Small intestine (tissue), 7 donors: ENCODE measurements at regions not wholly inside any gene's neighbourhood (a gene's known extent, or its start where the extent isn't known, plus 50 kb on each side); places are given as distances from the start of the nearest gene placed in this dataset.
"Not testable (repeated sequence)": the region's sequence is repeated elsewhere in the genome, so short reads cannot be mapped to it uniquely, and the experiment has no call there.

Source experiments
- DNase-seq, 2 donors: peaks; one replicate each; pipeline versions ENCODE4 v3.0.0 to v3.0.0-alpha.2; 2013
- FAIRE-seq: peaks from 2 replicates; lab custom pipeline; 2012; peaks lifted over from hg19 to GRCh38; lab: Jason Lieb, UNC
- H3K27ac ChIP-seq, 3 donors: one replicate each; pipeline ENCODE4 v1.5.1; 2013; ENCODE audit warnings: low read length in 2 of 3, mild to moderate bottlenecking in 2 of 3, control low read depth in 1 of 3, inconsistent platforms in 1 of 3, low read depth in 1 of 3, moderate library complexity in 1 of 3
- H3K27me3 ChIP-seq, 3 donors: one replicate each; pipeline ENCODE4 v1.6.1; 2013; ENCODE audit warnings: low read length in 3 of 3, inconsistent platforms in 1 of 3; ENCODE audit not compliant: control insufficient read depth in 3 of 3, insufficient read depth in 3 of 3
- H3K36me3 ChIP-seq, 3 donors: one replicate each; pipeline ENCODE4 v1.6.1; 2013; ENCODE audit warnings: low read length in 3 of 3, inconsistent platforms in 1 of 3, low read depth in 1 of 3, mild to moderate bottlenecking in 1 of 3, moderate library complexity in 1 of 3; ENCODE audit not compliant: control insufficient read depth in 3 of 3, insufficient read depth in 2 of 3
- H3K4me1 ChIP-seq, 3 donors: one replicate each; pipeline ENCODE4 v1.6.1; 2013; ENCODE audit warnings: low read length in 2 of 3, inconsistent platforms in 1 of 3, low read depth in 1 of 3, mild to moderate bottlenecking in 1 of 3, moderate library complexity in 1 of 3; ENCODE audit not compliant: control insufficient read depth in 3 of 3, insufficient read depth in 2 of 3
- H3K4me3 ChIP-seq, 3 donors: one replicate each; pipeline ENCODE4 v1.5.1; 2013; ENCODE audit warnings: low read length in 3 of 3, control low read depth in 1 of 3, inconsistent platforms in 1 of 3, low read depth in 1 of 3, mild to moderate bottlenecking in 1 of 3, moderate library complexity in 1 of 3
- H3K9me3 ChIP-seq, 2 donors: one replicate each; pipeline ENCODE4 v1.6.1; 2013; ENCODE audit warnings: low read depth in 1 of 2, low read length in 1 of 2; ENCODE audit not compliant: control insufficient read depth in 2 of 2, insufficient read depth in 1 of 2
- WGBS, 3 donors: extraction: QIAGEN DNeasy Blood & Tissue Kit; methylation state at CpG; one replicate each; pipeline ENCODE4 v1.1.7; 2013; 5-methylcytosine and 5-hydroxymethylcytosine counted together
- donor health status: healthy with polysubstance abuse.
- donor health status: control.
- donor health status: control.
- donor health status: Bipolar disorder and iron deficiency.
- donor health status: healthy.

DNA sequence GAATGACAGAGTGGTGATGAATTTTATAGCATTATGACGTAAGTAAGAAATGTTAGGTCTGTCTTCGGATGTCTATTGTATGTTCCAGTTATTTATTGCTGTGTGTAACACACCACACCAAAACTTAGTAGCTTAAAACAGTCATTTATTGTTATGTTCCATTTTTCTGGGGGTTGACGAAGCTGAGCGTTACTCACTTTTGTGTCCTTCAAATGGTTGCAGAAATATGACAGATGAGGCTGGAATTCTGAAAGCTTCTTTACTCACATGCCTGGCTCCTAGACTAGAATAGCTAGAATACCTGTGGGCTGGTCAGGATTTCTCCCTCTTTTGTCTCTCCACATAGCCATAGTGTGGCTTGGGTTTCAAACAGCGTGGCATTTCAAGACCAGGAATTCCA lies 62.1 kb upstream of the S1PR1 start:
- H3K9me3 ChIP-seq: no peaks in the 10 kb centered on the region
- H3K27me3 ChIP-seq: no peaks in the 10 kb centered on the region
- DNase-seq (no peak), FAIRE-seq (no peak)
- H3K27ac ChIP-seq: no peak overlapping the region
- H3K4me1 ChIP-seq: peaks cover 0 to 3% (median 0%) of the 10 kb centered on the region in 3 donors
- no peaks in the 10 kb centered on the region for H3K36me3 ChIP-seq
- no peak overlapping the region for H3K4me3 ChIP-seq
- 88 to 93% (median 89%) methylated on average over 5 of the region's 5 CpGs for WGBS, 3 donors

DNA sequence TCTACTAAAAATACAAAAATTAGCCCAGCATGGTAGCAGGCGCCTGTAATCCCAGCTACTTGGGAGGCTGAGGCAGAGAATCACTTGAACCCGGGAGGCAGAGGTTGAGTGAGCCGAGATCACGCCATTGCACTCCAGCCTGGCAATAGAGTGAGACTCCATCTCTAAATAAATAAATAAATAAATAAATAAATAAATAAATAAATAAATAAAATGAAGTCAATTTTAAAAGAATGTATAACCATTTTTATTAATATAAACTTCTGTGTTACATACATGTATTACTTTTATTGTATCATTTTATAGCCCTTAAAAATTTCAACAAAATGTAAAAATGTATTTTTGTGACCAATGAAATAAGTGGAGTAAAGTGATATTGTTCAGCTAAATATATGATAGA lies 62.5 kb upstream of the S1PR1 start:
- H3K27me3 ChIP-seq, H3K9me3 ChIP-seq, DNase-seq, H3K36me3 ChIP-seq, H3K4me3 ChIP-seq, FAIRE-seq, H3K27ac ChIP-seq, H3K4me1 ChIP-seq: not testable (repeated sequence)
- WGBS, 3 donors: 92 to 99% (median 98%) methylated on average over 4 of the region's 4 CpGs

DNA sequence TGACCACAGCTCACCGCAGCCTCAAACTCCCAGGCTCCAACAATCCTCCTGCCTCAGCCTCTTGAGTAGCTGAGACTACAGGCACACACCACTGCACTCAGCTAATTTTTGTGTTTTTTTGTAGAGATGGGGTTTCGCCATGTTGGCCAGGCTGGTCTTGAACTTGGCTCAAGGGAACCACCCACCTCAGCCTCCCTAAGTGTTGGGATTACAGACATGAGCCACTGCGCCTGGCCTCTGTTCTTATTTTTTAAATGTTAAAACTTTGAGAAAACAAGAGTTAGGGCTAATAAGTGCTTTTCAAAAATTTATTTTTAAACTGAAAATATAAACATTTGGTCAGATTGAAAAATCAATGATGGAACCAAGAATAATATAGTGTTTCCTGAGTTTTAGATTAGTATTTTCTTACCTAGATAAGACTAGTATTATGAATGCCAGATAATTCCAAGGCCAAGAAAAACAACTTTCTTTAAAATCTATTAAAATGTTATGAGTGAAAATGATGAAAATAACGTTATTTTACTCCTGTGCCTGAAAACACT lies 66.2 kb upstream of the S1PR1 start:
- FAIRE-seq: no peak

DNA sequence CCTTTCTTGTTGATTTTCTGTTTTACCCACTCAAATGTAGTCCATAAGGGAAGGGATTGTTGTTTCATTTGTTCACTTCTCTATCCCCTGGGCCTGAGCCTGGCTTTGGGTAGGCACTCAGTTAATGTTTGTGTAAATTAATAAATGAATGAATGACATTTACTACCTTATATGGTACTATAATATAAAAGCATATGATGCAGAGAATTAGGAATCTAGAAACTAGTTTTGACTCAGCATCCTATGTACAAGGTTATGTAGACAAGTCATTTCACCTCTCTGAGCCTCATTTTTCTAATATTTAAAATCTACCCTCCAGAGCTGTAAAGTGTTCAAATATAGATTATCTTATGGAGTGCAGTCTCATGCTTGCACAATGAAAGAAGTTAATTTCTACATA lies 68.9 kb upstream of the S1PR1 start:
- FAIRE-seq (no peak), DNase-seq (no peak)
- no peaks in the 10 kb centered on the region for H3K27me3 ChIP-seq
- H3K27ac ChIP-seq: no peak overlapping the region
- H3K36me3 ChIP-seq: no peaks in the 10 kb centered on the region
- H3K9me3 ChIP-seq: no peaks in the 10 kb centered on the region
- no peaks in the 10 kb centered on the region for H3K4me1 ChIP-seq
- H3K4me3 ChIP-seq: no peak overlapping the region

More for the DNA sequence above, 66.2 kb upstream of the S1PR1 start:
- Histone ChIP-seq H3K9me3 (no peaks in the 10 kb centered on the region), H3K4me1 (no peaks in the 10 kb centered on the region), H3K4me3 (no peak overlapping the region), H3K27me3 (no peaks in the 10 kb centered on the region), H3K27ac (no peak overlapping the region), H3K36me3 (no peaks in the 10 kb centered on the region)
- no peak for DNase-seq
- WGBS, 3 donors: 88 to 91% (median 90%) methylated on average over 4 of the region's 4 CpGs

DNA sequence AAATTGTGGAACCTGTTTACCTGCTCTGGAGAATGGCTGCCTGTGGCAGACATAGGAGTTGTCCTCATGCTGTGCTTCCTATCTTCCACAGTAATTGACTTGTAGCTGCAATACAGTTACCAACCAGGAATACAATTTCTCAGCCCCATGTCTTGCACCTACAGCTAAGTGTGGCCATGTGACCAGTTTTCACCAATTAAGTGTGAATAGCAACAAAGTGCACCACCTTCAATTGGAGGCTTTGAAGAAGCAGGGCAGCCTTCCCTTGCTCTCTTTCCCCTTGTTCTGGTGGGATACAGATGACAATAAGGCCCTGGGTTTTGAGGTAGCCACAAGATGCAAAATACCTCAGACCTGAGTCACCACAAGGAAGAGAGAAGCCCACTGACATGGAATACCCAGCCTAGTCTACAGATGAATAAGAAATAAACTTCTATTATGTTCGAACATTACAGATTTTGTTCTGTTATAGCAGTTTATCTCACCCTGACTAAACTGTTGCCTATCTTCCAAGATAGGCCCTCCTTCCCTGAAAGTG lies 70.2 kb upstream of the S1PR1 start:
- Histone ChIP-seq H3K4me1 (no peaks in the 10 kb centered on the region), H3K9me3 (no peaks in the 10 kb centered on the region), H3K36me3 (no peaks in the 10 kb centered on the region), H3K4me3 (no peak overlapping the region), H3K27me3 (no peaks in the 10 kb centered on the region), H3K27ac (no peak overlapping the region)
- no peak for DNase-seq
- 79 to 96% (median 94%) methylated on average over 1 of the region's 1 CpG for WGBS, 3 donors
- FAIRE-seq: no peak

DNA sequence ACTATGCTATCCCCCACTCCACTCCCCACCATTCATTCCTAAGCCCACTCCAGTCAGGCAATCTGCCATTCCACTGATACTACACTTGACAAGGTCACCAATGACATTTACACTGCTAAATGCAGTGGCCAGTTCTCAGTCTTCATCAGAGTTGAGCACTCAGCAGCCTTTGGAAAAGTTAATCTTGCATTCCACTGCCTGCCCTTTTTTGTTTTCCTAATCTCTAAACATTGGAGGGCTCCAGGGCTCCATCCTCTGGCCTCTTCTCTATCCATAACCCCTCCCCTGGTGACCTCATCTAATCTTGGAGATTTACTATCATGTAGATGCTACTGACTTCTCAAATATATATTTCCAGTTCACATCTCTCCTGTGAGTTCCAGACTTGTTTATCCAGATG lies 70.9 kb upstream of the S1PR1 start:
- Histone ChIP-seq H3K36me3 (no peaks in the 10 kb centered on the region), H3K27me3 (no peaks in the 10 kb centered on the region), H3K9me3 (no peaks in the 10 kb centered on the region), H3K27ac (no peak overlapping the region), H3K4me3 (no peak overlapping the region), H3K4me1 (no peaks in the 10 kb centered on the region)
- FAIRE-seq (no peak), DNase-seq (no peak)

DNA sequence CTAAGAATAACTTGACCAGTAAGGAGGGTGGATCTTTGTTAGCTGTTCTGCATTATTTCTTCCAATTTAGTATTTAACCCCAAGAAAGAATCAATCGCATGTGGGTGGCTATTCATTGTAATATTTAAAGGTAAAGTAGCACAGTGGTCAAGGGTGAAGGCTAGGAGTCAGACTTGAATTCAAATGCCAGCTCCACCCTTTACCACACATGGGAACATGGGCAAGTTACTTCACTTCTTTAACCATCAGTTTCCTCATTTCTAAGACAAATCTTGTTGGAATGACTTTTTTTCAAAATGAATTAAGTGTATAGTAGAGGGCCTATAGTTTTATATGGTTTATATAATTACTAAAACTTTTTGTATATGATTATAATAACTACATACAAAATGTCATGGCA lies 71.3 kb upstream of the S1PR1 start:
- no peak overlapping the region for H3K4me3 ChIP-seq
- WGBS, 3 donors: 74 to 78% (median 77%) methylated on average over 1 of the region's 1 CpG
- no peaks in the 10 kb centered on the region for H3K36me3 ChIP-seq
- H3K27me3 ChIP-seq: no peaks in the 10 kb centered on the region
- no peak overlapping the region for H3K27ac ChIP-seq
- FAIRE-seq (no peak), DNase-seq (no peak)
- no peaks in the 10 kb centered on the region for H3K4me1 ChIP-seq
- H3K9me3 ChIP-seq: no peaks in the 10 kb centered on the region

DNA sequence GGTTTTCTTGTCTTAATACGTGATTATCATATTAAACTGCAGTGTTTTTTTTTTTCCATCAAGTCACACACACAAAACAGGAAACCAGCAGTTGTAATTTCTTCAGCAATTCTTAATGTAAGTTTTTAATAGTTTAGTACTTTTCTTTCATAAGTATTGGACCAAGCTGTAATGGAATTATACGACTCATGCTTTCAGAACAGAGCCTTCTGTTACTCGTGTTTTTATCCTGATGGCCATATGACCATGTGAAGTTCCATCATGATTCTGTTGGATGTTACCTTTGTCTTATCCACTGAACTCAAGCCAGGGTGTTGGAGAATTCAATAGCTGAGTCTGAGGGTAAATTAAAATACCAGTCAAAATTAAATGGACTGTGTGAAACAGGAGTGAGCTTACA lies 72.0 kb upstream of the S1PR1 start:
- 71 to 82% (median 72%) methylated on average over 3 of the region's 3 CpGs for WGBS, 3 donors

More for the DNA sequence above, 72.0 kb upstream of the S1PR1 start:
- Histone ChIP-seq H3K27me3 (no peaks in the 10 kb centered on the region), H3K4me1 (no peaks in the 10 kb centered on the region), H3K9me3 (no peaks in the 10 kb centered on the region), H3K4me3 (no peak overlapping the region), H3K36me3 (no peaks in the 10 kb centered on the region), H3K27ac (no peak overlapping the region)
- DNase-seq (no peak), FAIRE-seq (no peak)
